Vagina (tissue), 2 donors: ENCODE measurements at regions not wholly inside any gene's neighbourhood (a gene's known extent, or its start where the extent isn't known, plus 50 kb on each side); places are given as distances from the start of the nearest gene placed in this dataset.

Experiments
- CTCF ChIP-seq, 3 experiments: fragments of 450-650 bp in 2 of 3; fragments of 200-600 bp in 1 of 3; sonication (generic) in 1 of 3; IDR thresholded peaks; one replicate each; pipeline ENCODE4 v1.5.1; 2017 to 2019; ENCODE audit warnings: antibody characterized with exemption in 3 of 3, mild to moderate bottlenecking in 2 of 3, moderate library complexity in 2 of 3
- POLR2A ChIP-seq, 2 donors: fragments of 450-650 bp; IDR thresholded peaks; one replicate each; pipeline ENCODE4 v1.6.1; 2017; ENCODE audit warnings: antibody characterized with exemption in 2 of 2, mild to moderate bottlenecking in 2 of 2, moderate library complexity in 2 of 2
- POLR2AphosphoS5 ChIP-seq, 2 donors: sonication (generic); formaldehyde crosslinking; IDR thresholded peaks; one replicate each; pipeline ENCODE4 v1.9.0; 2017; ENCODE audit warnings: antibody characterized with exemption in 2 of 2, mild to moderate bottlenecking in 2 of 2, low read depth in 1 of 2; ENCODE audit not compliant: insufficient read depth in 1 of 2

- TF ChIP-seq CTCF (IDR thresholded peaks at IDR 0.05) (no peak), POLR2AphosphoS5 (IDR thresholded peaks at IDR 0.05; ENCODE audit: insufficient read depth in 1 of 2, low read depth in 1 of 2) (no peak), POLR2A (IDR thresholded peaks at IDR 0.05) (no peak)
Measured at GRCh38 chr18:55163550-55163949, 204.3 kb upstream of the CCDC68 start.
